ENCODE measurements at regions not wholly inside any gene's neighbourhood (a gene's known extent, or its start where the extent isn't known, plus 50 kb on each side); places are given as distances from the start of the nearest gene placed in this dataset.

GRCh38 chr11:134571301-134571700, 159.3 kb upstream of the B3GAT1 start:
- no peak for TF ChIP-seq CTCF (IDR thresholded peaks at IDR 0.05; ENCODE audit: low read depth, low read length)
- H3K4me3 ChIP-seq (ENCODE audit: low read depth, low read length) = no peak overlapping the region

GRCh38 chr11:134569195-134569594, 157.2 kb upstream of the B3GAT1 start:
- no peak for TF ChIP-seq CTCF (IDR thresholded peaks at IDR 0.05; ENCODE audit: low read depth, low read length)
- H3K4me3 ChIP-seq (ENCODE audit: low read depth, low read length) = no peak overlapping the region

- no peak overlapping the region for H3K4me3 ChIP-seq (ENCODE audit: low read depth, low read length)
- no peak for TF ChIP-seq CTCF (IDR thresholded peaks at IDR 0.05; ENCODE audit: low read depth, low read length)
Measured at GRCh38 chr11:134566311-134566710, 154.3 kb upstream of the B3GAT1 start.

GRCh38 chr11:134565343-134565891, 153.4 kb upstream of the B3GAT1 start:
- H3K4me3 ChIP-seq (ENCODE audit: low read depth, low read length) = no peak overlapping the region
- no peak for TF ChIP-seq CTCF (IDR thresholded peaks at IDR 0.05; ENCODE audit: low read depth, low read length)

- no peak for TF ChIP-seq CTCF (IDR thresholded peaks at IDR 0.05; ENCODE audit: low read depth, low read length)
- no peak overlapping the region for H3K4me3 ChIP-seq (ENCODE audit: low read depth, low read length)
Measured at GRCh38 chr11:134564472-134565200, 152.6 kb upstream of the B3GAT1 start.

- no peak overlapping the region for H3K4me3 ChIP-seq (ENCODE audit: low read depth, low read length)
- no peak for TF ChIP-seq CTCF (IDR thresholded peaks at IDR 0.05; ENCODE audit: low read depth, low read length)
Measured at GRCh38 chr11:134562941-134563471, 151.0 kb upstream of the B3GAT1 start.

- H3K4me3 ChIP-seq (ENCODE audit: low read depth, low read length) = no peak overlapping the region
- no peak for TF ChIP-seq CTCF (IDR thresholded peaks at IDR 0.05; ENCODE audit: low read depth, low read length)
Measured at GRCh38 chr11:134562196-134562595, 150.2 kb upstream of the B3GAT1 start.
